ENCODE measurements at regions not wholly inside any gene's neighbourhood (a gene's known extent, or its start where the extent isn't known, plus 50 kb on each side); places are given as distances from the start of the nearest gene placed in this dataset.

- TF ChIP-seq SIN3A (IDR thresholded peaks at IDR 0.05; ENCODE audit: low read depth) (no peak), FOSL1 (IDR thresholded peaks at IDR 0.05; ENCODE audit: low read depth) (no peak), ZFX (IDR thresholded peaks at IDR 0.05) (no peak), CBX3 (IDR thresholded peaks at IDR 0.05; ENCODE audit: low read depth) (no peak), YY1 (IDR thresholded peaks at IDR 0.05; ENCODE audit: extremely low read depth, insufficient replicate concordance, low read depth, low read length) (no peak), EZH2 (IDR thresholded peaks at IDR 0.05) (no peak), ZNF274 (IDR thresholded peaks at IDR 0.05; ENCODE audit: low read depth, low read length) (no peak)
These were observed 246.9 kb upstream of the IRF2BP2 start (continued) for GRCh38 chr1:234856845-234857245.

- Histone ChIP-seq H3K27ac (ENCODE audit: low read depth, low read length) (no peak overlapping the region), H3K79me2 (ENCODE audit: insufficient read depth, low read length) (no peaks in the 10 kb centered on the region), H3K4me1 (ENCODE audit: control insufficient read depth in 1 of 2, insufficient read depth in 2 of 2, low read length in 2 of 2) (no peaks in the 10 kb centered on the region), H3K9me3 (ENCODE audit: control insufficient read depth in 1 of 2, insufficient read depth in 1 of 2, low read depth in 1 of 2, low read length in 2 of 2) (no peaks in the 10 kb centered on the region), H3K36me3 (ENCODE audit: control insufficient read depth in 1 of 2, insufficient read depth in 2 of 2, low read length in 2 of 2) (no peaks in the 10 kb centered on the region), H3K27me3 (ENCODE audit: insufficient read depth, low read length) (no peaks in the 10 kb centered on the region), H3K9me2 (ENCODE audit: insufficient read depth) (no peaks in the 10 kb centered on the region), H4K20me1 (ENCODE audit: insufficient read depth) (no peaks in the 10 kb centered on the region), H3K4me2 (ENCODE audit: low read length) (no peak overlapping the region), H2AFZ (ENCODE audit: low read depth, low read length, poor library complexity, severe bottlenecking) (no peak overlapping the region), H3K9ac (ENCODE audit: low read length) (no peak overlapping the region), H3K4me3 (replicated peaks in 1 of 2; ENCODE audit: low read depth in 1 of 2, low read length in 2 of 2) (no peak overlapping the region)
- RAD21 ChIA-PET (ENCODE audit: low non-redundant PET in 1 of 2, low total read pairs in 2 of 2, uncharacterized antibody in 2 of 2, unreplicated experiment in 2 of 2) = no interaction called here
- intact Hi-C loops (cut with micrococcal nuclease) = no loop called here
- no peak for DNase-seq (ENCODE audit: low read depth, low spot score)
- POLR2A ChIA-PET = no interaction called here
- TF ChIP-seq RAD21 (IDR thresholded peaks at IDR 0.05; ENCODE audit: low read depth) = no peak
- no peak for TF ChIP-seq CEBPB (IDR thresholded peaks at IDR 0.05; ENCODE audit: low read depth)
- TF ChIP-seq FOSL1 (IDR thresholded peaks at IDR 0.05; ENCODE audit: low read depth) = no peak
- TF ChIP-seq, protein P1, sequence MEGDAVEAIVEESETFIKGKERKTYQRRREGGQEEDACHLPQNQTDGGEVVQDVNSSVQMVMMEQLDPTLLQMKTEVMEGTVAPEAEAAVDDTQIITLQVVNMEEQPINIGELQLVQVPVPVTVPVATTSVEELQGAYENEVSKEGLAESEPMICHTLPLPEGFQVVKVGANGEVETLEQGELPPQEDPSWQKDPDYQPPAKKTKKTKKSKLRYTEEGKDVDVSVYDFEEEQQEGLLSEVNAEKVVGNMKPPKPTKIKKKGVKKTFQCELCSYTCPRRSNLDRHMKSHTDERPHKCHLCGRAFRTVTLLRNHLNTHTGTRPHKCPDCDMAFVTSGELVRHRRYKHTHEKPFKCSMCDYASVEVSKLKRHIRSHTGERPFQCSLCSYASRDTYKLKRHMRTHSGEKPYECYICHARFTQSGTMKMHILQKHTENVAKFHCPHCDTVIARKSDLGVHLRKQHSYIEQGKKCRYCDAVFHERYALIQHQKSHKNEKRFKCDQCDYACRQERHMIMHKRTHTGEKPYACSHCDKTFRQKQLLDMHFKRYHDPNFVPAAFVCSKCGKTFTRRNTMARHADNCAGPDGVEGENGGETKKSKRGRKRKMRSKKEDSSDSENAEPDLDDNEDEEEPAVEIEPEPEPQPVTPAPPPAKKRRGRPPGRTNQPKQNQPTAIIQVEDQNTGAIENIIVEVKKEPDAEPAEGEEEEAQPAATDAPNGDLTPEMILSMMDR (IDR thresholded peaks at IDR 0.05 in 2 of 3, conservative IDR thresholded peaks at IDR 0.05 in 1 of 3; ENCODE audit: borderline replicate concordance in 1 of 3, insufficient read depth in 1 of 3, low read depth in 2 of 3, low read length in 2 of 3) = no peak
- no peak for TF ChIP-seq TCF7L2 (IDR thresholded peaks at IDR 0.05; ENCODE audit: borderline replicate concordance, extremely low read depth, insufficient read depth, insufficient read length)
- no peak for TF ChIP-seq POLR2A (IDR thresholded peaks at IDR 0.05; ENCODE audit: borderline replicate concordance, extremely low read depth, insufficient read depth, insufficient read length)
- TF ChIP-seq ELF1 (IDR thresholded peaks at IDR 0.05; ENCODE audit: borderline replicate concordance, low read depth) = no peak
- TF ChIP-seq ZFX (IDR thresholded peaks at IDR 0.05) = no peak
- no peak for TF ChIP-seq SP1 (IDR thresholded peaks at IDR 0.05; ENCODE audit: low read depth)
- no peak for TF ChIP-seq POLR2AphosphoS5 (IDR thresholded peaks at IDR 0.05; ENCODE audit: low read depth, low read length)
- TF ChIP-seq EZH2phosphoT487 (IDR thresholded peaks at IDR 0.05; ENCODE audit: borderline replicate concordance) = no peak
- no peak for TF ChIP-seq EZH2 (IDR thresholded peaks at IDR 0.05)
- no peak for TF ChIP-seq JUND (IDR thresholded peaks at IDR 0.05)
- no peak for TF ChIP-seq YY1 (IDR thresholded peaks at IDR 0.05; ENCODE audit: extremely low read depth, insufficient replicate concordance, low read depth, low read length)
- TF ChIP-seq, protein P2, sequence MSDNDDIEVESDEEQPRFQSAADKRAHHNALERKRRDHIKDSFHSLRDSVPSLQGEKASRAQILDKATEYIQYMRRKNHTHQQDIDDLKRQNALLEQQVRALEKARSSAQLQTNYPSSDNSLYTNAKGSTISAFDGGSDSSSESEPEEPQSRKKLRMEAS (IDR thresholded peaks at IDR 0.05) = no peak
- no peak for TF ChIP-seq ZNF274 (IDR thresholded peaks at IDR 0.05; ENCODE audit: low read depth, low read length)
- no peak for TF ChIP-seq EGR1 (IDR thresholded peaks at IDR 0.05; ENCODE audit: low read depth)
- no peak for TF ChIP-seq CBX3 (IDR thresholded peaks at IDR 0.05; ENCODE audit: low read depth)
- TF ChIP-seq, protein P3, sequence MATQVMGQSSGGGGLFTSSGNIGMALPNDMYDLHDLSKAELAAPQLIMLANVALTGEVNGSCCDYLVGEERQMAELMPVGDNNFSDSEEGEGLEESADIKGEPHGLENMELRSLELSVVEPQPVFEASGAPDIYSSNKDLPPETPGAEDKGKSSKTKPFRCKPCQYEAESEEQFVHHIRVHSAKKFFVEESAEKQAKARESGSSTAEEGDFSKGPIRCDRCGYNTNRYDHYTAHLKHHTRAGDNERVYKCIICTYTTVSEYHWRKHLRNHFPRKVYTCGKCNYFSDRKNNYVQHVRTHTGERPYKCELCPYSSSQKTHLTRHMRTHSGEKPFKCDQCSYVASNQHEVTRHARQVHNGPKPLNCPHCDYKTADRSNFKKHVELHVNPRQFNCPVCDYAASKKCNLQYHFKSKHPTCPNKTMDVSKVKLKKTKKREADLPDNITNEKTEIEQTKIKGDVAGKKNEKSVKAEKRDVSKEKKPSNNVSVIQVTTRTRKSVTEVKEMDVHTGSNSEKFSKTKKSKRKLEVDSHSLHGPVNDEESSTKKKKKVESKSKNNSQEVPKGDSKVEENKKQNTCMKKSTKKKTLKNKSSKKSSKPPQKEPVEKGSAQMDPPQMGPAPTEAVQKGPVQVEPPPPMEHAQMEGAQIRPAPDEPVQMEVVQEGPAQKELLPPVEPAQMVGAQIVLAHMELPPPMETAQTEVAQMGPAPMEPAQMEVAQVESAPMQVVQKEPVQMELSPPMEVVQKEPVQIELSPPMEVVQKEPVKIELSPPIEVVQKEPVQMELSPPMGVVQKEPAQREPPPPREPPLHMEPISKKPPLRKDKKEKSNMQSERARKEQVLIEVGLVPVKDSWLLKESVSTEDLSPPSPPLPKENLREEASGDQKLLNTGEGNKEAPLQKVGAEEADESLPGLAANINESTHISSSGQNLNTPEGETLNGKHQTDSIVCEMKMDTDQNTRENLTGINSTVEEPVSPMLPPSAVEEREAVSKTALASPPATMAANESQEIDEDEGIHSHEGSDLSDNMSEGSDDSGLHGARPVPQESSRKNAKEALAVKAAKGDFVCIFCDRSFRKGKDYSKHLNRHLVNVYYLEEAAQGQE (IDR thresholded peaks at IDR 0.05; ENCODE audit: low read depth) = no peak
- BruUV-seq (replicated peaks) = no TSS peak
- no peak for ATAC-seq
- CTCF ChIA-PET = no interaction called here
These were observed 245.9 kb upstream of the IRF2BP2 start for GRCh38 chr1:234855851-234856250.
